ENCODE measurements at regions not wholly inside any gene's neighbourhood (a gene's known extent, or its start where the extent isn't known, plus 50 kb on each side); places are given as distances from the start of the nearest gene placed in this dataset.

DNA sequence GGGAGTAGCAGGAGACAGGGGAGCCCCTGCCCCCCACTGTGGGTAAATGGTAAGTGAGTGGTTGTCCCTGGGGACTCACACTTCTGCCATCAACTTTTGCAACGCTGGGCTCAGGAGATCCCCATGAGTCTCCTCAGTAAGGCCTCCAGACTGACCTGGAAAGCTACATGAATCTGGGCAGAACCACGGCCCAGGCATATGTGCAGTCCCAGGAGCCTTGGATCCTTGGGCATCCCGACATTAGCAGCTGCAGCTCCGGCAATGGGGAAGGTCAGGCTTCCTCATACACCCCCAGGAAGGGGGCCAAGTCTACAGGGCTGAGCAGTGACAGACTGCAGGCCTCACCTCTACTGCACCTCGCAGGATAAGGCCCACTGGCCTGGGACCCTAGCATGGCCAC is 868.7 kb upstream of the ADGRL4 start:
- no peak for DNase-seq (ENCODE audit: low read depth in 3 of 3, low spot score in 2 of 3)

DNA sequence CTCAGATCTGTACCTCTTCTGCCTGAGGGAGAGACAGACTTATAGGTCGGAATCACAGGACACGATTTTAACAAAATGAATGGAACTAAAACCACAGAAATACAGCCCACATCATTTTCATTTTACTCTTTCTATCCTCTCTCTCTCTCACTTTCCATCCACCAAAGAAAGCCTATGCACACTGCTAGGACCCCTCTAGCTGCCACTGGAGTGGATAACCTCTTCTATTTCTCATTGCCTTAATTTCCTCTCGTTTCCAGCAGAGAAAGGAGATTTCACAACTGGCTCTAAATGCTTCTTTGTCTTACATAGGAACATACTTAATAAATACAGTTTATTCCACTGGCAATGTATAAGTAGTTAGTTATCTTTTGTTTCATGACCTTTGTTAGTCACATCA is 867.8 kb upstream of the ADGRL4 start:
- no peak for DNase-seq (ENCODE audit: low read depth in 3 of 3, low spot score in 2 of 3)

DNA sequence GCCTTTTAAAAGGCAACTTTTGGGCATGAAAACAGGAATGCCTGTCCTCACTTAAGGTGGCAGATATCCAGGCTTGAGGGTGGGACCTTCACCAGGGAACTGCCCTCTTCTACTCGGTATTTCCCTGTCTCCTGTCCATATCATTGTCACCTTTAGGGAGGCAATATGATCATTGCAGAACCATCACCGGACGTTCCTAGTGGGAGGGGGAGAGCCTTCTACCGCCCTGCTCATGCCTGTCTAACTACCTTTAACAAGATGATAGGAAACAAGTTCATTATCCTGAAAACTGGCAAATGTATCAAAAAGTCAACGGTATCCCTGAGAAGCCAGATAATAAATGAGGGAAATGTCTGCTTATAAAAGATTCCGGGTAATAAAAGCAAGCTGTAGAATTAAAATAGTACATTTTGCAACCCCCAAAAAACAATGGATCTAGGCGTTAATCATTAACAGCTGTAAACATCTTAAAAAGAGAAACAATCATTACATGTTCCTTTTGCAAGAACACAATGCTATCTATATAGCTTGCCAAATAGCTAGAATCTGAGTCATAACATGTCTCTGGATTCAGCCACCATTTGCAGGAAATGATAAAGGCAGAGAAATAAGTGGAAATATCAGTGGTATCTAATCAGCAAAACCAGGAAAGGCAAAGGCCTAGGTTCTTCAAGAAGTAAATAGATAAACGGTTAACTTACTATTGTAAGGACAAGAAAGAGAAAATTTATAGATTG is 852.9 kb upstream of the ADGRL4 start:
- no peak for DNase-seq (ENCODE audit: low read depth in 3 of 3, low spot score in 2 of 3)

DNA sequence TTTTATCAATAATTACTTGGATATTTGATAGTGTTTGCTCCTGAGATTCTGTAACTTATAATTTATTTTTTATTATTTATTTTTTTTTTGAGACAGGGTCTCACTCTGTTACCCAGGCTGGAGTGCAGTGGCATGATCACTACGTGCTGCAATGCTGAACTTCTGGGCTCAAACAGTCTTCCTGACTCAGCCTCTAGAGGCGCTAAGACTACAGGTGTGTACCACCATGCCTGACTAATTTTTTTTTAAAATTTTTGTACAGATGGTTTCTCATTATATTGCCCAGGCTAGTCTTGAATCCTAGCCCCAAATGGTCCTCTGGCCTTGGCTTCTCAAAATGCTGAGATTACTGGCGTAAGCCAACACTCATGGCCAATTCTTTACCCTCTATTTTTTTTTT is 845.5 kb upstream of the ADGRL4 start:
- no peak for DNase-seq (ENCODE audit: low read depth in 3 of 3, low spot score in 2 of 3)

DNA sequence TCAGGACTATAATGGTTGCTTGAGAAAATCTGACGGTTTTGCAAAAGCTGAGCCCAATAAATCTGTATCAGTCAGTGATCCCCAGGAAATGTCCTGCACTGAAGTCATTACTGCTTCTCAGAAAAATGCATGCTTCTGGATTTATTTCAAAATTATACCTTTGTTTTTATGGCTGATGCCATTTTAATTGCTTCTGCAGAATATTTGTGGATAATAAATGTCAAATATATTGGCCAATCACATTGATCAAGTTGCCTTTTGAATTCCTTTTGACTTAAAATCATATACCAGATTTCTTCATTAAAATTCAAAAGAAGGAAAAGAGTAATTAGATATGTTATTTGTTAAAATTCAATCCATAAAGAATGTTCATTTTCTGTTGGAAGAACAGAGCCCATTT is 842.9 kb upstream of the ADGRL4 start:
- no peak for DNase-seq (ENCODE audit: low read depth in 3 of 3, low spot score in 2 of 3)

DNA sequence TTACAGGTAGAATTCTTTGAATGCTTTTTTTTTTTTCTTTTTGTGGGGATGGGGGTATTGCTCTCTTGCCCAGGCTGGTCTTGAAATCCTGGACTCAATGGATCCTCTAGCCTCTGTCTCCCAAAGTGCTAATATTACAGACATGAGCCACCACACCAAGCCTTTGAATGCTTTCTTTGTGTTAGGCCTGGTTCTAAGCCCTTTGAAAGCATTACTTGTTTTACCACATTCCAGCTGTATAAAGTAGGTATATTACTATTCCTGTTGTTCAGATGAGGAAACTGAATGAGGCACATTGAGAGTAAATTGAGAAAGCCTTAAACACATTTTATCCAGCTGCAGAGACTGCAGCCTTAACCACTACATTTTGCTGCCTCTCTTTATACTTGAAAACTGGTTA is 841.8 kb upstream of the ADGRL4 start:
- DNase-seq (ENCODE audit: low read depth in 3 of 3, low spot score in 2 of 3) = no peak

DNA sequence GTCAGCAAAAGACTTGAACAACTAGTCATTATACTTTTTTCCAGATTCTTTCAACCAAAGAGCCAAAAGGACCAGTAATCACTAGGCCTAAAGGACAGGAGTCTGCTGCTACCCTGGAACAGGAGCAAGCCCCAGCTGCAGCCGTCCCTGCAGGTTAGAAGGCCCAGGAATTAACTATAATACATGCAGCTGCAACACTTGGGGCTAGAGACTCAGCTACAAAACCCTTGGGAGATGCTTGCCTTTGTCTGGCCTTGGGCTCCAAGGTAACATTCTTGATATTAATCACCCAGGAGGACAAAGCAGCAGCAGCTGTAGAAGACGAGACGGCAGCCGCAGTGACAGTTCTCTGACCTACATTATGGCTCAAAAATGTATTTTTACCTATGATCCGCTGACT is 841.2 kb upstream of the ADGRL4 start:
- DNase-seq (ENCODE audit: low read depth in 3 of 3, low spot score in 2 of 3) = no peak

DNA sequence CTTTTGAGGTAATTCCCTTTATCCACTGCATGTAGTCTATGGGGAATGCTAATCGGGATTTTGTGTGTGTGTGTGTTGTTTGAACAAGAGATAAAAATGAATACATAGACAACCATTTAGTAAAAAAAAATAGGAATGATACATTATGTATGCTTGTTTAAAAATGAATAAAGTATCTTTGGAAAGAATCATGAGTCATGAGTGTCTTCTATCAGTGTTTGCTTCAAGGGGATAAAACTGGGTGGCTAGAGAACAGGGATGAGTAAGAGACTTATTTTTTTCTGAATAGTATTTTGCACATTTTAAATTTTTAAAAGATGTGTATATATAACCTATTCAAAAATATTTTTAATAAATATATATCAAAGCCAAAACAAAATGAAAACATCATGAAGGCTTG is 839.4 kb upstream of the ADGRL4 start:
- no peak for DNase-seq (ENCODE audit: low read depth in 3 of 3, low spot score in 2 of 3)

DNA sequence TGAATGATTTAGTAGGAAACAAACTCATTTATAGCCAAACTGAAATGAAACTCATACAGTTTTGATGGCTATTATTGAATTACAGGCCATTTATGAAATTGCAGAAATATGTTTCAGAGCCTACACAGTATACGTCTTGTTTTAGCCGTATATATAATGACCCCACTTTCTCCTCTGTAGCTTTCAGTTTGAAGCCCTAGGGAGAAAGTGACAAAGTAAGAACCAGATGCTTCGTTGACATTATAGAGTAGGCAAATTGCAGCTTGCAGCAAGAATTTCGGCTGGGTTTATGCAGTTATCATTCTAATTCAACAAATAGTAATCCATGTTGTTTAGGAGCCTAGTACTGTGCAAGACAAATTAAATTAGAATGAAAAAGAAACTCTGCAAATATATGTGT is 836.3 kb upstream of the ADGRL4 start:
- no peak for DNase-seq (ENCODE audit: low read depth in 3 of 3, low spot score in 2 of 3)

DNA sequence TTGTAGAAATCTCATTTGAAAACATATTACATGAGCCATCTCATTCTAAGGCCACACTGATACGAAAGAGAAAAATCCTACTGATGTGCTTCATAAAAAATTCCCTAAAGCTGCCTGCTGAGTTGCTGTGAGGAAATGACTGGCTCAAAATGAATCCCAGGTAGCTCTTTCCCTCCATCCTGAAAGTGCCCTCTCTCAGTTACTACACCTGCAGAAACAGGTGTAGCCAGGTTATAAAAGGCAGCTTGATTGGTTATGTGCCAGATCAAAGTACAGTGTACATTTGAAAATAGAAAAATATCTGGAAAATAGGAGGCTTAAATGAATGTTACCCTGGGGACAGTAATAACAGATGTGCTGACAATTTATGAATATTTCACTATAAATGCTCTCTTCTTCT is 833.4 kb upstream of the ADGRL4 start:
- no peak for DNase-seq (ENCODE audit: low read depth in 3 of 3, low spot score in 2 of 3)

DNA sequence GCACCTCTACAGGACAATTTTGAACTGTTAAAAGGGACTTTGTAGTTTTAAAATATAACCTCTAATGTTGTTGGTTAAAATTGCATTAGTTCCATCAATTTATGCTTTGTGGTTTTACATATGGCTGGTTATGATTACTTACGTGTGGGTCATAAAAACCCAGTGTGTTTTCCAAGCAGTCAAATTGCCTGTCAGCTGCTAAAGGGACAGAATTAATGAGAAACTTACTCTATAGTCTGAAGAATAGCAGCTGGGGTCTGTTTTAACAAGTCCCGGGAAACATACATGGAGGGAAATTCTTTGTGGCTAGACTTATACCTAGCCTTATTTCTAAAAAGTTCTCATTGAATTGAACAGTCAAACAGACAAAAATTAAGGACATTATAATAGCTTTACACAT is 820.9 kb upstream of the ADGRL4 start:
- no peak for DNase-seq (ENCODE audit: low read depth in 3 of 3, low spot score in 2 of 3)

DNA sequence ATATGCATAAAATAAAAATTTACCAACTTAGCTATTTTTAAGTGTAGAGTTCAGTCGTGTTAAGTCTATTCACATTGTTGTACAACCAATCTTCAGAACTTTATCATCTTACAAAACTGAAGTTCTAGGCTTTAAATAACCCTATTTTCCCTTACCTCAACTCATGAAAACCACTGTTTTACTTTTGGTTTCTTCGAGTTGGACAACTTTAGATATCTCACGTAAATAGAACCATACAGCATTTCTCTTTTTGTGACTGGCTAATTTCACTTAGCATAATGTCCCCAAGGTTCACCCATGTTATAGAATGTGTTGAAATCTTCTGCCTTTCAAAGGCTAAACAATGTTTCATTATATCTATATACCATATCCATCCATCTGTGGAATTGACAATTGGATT is 819.0 kb upstream of the ADGRL4 start:
- DNase-seq (ENCODE audit: low read depth in 3 of 3, low spot score in 2 of 3) = no peak

DNA sequence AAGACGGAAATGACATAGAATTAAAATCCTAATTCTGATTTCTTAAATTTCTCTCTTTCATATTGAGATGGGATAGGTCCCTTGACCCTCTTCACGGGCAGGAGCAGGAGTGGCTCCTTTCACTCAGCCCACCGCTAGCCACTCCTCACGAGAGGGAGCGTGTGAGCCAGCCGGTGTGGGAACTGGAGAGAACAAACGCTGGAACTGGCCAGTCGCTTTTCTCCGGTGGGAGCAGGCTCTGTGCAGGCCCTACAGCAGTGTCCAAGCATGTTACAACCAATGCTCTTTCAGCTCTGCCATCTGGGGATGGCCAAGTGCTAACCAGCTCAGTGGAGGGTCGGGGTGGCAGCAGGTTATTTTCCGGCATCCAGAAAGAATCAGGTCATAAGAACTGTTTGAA is 815.5 kb upstream of the ADGRL4 start:
- DNase-seq (ENCODE audit: low read depth in 3 of 3, low spot score in 2 of 3) = no peak

DNA sequence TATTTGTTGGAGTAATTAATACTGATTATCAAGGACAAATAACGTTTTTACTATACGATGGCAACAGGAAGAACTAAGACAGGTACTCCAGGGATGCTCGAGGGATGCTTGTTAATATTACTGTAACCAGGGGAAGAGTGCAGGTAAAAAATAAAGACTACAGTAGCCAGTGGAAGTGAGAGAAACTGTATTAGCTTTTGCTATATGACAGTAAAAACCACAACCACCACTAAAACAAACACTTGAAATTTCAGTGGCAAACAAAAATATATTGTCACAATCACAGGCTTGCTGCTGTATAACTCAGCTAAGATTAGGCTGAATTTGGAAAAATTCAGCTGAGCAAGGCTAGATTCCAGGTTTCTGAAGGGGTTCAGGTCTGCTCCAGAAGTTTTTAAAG is 812.6 kb upstream of the ADGRL4 start:
- DNase-seq (ENCODE audit: low read depth in 3 of 3, low spot score in 2 of 3) = no peak

DNA sequence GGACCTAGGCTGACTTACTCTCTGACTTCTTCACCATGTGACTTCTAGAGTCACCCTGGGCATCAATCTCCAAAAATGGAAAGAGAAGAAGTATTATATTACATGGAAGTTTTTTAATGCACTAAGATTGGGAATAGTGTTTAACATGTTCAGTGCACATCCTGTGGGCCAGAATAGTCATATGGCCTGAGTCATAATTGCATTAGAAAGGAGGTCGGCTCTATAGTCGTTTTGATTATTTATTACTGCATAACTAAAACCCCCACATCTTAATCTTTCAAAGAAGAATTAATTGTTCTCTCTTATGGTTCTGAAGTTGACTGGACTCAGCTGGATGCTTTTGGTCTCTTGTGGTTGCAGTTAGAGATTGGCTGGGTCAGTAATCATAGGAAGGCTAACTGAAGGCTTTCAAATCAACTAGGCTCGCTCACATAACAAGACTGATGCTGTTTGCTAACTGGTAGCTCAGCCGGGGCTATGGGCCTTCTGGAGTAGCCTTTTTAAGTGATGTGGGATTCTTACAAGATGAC is 810.6 kb upstream of the ADGRL4 start:
- DNase-seq (ENCODE audit: low read depth in 3 of 3, low spot score in 2 of 3) = no peak

DNA sequence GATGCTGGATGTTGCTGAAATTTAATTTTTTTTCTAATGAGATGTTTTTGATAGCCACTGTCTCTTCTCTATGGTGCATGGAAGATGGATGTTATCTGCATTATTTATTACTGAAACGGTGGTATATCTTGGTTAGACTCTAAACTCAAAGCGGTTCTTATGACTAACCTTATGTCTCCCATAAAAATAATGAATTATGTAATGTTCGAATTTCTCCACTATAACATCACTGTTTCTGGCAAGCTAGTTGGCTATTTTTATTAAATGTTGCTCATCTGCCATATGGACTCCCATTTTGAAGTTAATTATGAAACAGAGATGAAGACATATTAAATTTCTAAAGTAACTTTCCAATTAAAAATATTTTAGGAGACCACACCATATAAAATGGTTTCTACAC is 808.6 kb upstream of the ADGRL4 start:
- DNase-seq (ENCODE audit: low read depth in 3 of 3, low spot score in 2 of 3) = no peak

DNA sequence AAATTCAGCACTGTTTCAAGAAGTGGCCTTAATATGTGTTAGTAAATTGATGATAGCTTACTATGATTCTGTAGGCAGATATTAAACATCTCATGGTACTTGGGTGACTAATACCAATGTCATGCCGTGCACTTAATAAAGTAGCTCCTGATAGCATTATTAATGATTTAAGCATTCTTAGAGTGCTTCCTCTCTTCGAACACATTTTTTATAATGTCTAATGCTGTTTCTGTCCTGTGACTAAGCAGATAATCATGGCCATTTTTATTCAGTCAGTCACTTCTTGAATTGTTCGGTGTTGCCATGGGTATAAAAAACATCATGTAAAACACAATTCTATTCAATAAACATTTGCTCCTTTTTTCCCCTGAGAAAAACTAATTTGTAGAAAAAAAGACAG is 804.6 kb upstream of the ADGRL4 start:
- DNase-seq (ENCODE audit: low read depth in 3 of 3, low spot score in 2 of 3) = no peak

DNA sequence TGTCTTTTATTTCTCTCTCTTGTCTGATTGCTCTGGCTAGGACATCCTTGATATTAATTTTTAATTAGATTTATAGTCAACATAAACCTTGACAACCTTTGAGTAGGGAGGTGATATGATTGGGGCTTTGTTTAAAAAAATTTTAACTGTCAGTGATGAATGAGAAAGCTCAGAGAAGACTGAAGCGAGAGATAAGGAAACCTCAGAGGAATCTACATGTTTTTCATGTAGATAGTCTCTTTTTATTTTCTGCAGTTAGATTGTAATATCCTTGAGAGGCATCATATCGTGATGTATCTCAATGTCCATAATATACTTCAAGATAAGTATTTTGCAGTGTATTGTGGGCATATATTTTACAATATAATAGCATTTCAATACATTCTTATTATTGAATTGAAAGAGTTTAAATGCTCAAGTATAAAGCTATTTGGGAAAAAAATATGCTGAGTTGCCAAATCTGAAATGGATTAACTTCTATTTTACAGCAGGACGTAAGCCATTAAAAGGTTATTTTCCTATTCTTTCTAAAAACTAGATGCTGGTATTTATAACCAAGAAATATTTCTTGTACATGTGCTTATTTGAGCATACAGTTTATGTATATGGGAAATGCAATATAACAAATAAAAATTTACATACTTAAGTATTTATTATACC is 802.4 kb upstream of the ADGRL4 start:
- no peak for DNase-seq (ENCODE audit: low read depth in 3 of 3, low spot score in 2 of 3)

DNA sequence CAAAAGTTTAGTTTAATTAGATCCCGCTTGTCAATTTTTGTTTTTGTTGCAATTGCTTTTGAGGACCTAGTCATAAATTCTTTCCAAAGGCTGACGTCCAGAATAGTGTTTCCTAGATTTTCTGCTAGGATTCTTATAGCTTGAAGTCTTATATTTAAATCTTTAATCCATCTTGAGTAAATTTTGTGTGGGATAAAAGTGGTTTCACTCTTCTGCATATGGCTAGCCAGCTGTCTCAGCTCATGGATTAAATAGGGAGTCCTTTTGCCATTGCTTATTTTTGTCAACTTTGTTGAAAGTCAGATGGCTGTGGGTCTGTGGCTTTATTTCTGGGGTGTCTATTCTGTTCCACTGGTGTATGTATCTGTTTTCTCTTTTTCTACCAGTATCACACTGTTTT is 801.3 kb upstream of the ADGRL4 start:
- DNase-seq (ENCODE audit: low read depth in 3 of 3, low spot score in 2 of 3) = no peak

DNA sequence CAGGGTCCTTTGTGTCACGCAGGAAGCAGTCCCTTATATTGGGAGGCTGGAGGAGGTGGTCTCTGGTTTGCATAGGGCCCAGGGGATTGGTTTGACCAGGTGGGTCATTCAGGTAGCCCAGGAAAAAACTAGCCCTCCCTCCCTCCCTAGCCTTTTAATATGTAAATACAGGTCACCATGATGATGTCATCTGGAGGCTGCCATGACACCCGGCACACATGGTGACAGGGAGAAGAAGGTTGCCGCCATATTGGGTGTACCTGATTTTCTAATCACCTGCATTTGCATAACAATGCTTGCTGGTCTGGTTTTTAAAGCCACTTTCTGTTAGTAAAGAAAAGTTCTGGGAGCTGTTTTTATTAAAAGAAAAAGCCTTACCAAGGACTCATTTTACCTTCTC is 791.0 kb upstream of the ADGRL4 start:
- no peak for DNase-seq (ENCODE audit: low read depth in 3 of 3, low spot score in 2 of 3)

DNA sequence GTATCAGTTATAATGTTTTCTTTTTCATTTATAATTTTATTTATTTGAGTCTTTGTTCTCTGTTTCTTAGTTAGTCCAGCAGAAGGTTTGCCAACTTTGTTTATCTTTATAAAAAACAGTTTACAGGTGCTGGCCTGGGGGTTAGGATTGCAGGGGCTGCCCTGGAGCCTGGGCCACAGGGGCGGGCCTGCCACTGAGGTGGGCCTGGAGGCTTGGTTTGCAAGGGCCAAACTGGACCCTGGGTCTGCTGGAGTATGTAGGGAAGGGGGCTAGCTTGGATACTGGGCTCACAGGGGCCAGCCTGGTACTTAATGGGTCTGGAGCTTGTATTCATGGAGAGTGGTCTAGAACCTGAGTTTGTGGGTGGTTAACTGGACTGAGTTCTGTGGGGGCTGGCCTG is 789.9 kb upstream of the ADGRL4 start:
- no peak for DNase-seq (ENCODE audit: low read depth in 3 of 3, low spot score in 2 of 3)

DNA sequence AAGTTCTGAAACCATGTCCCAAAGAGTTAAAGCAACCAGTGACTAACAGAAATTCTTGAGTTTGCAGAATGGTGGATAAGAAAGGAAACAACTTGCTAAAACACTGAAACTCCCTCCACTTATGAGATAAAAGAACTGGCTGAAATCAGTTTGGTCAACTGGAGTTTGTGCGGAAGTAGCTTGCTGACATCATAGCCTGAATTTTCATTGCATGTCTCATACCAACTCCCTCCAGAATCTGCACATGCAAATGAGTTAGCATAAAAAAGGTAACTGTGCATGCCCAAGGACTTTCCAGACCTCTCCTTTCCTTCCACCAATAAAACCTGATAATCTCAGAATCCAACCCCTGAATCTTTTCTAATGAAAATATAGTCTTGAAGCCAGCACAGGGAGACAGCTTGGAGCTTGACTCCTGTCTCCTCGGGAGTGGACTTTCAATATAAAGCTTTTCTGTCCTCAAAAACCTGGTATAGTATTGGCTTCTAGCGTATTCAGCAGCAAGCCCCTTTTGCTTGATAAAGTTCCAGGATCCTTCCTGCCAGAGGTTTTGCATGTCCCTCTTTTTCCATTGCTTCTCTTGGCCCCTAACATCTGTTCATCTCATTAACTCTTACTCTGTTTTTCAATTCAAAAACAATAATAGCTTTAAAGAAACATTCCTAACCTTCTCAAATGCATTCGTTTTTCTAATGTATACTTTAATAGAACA is 785.8 kb upstream of the ADGRL4 start:
- no peak for DNase-seq (ENCODE audit: low read depth in 3 of 3, low spot score in 2 of 3)

Measured in right renal cortex interstitium (tissue), 3 donors.